Keratinocyte (primary cell): ENCODE measurements at regions not wholly inside any gene's neighbourhood (a gene's known extent, or its start where the extent isn't known, plus 50 kb on each side); places are given as distances from the start of the nearest gene placed in this dataset.
A peak's percentile ranks its signal among the peaks of the same experiment; 100 is the strongest.

Source experiments
- DNase-seq: peaks from one replicate; pipeline ENCODE4 v3.0.0-alpha.2; 2011; ENCODE audit warnings: low read depth, missing footprints, low spot score
- FAIRE-seq: peaks from 2 replicates; lab custom pipeline; 2011; peaks lifted over from hg19 to GRCh38; lab: Jason Lieb, UNC
- H2AFZ ChIP-seq: 2 replicates; pipeline ENCODE4 v1.6.0; 2012; ENCODE audit warnings: low read length, control low read depth, inconsistent platforms; ENCODE audit not compliant: control insufficient read depth
- H3K27ac ChIP-seq: 2 replicates; pipeline ENCODE4 v1.5.1; 2011; ENCODE audit warnings: low read length; ENCODE audit not compliant: control insufficient read depth, insufficient read depth
- H3K27me3 ChIP-seq: 3 replicates; pipeline ENCODE4 v1.6.0; 2011; ENCODE audit warnings: low read length; ENCODE audit not compliant: control insufficient read depth, insufficient read depth; ENCODE audit errors: extremely low read depth
- H3K36me3 ChIP-seq, 2 experiments: 2 replicates in 1 of 2; 3 replicates in 1 of 2; pipeline ENCODE4 v1.5.1; 2011; ENCODE audit warnings: low read length in 2 of 2, mild to moderate bottlenecking in 1 of 2; ENCODE audit not compliant: control insufficient read depth in 2 of 2, insufficient read depth in 2 of 2; ENCODE audit errors: extremely low read depth in 1 of 2
- H3K4me1 ChIP-seq: 3 replicates; pipeline ENCODE4 v1.5.1; 2011; ENCODE audit warnings: low read length; ENCODE audit not compliant: control insufficient read depth, insufficient read depth; ENCODE audit errors: extremely low read depth
- H3K4me2 ChIP-seq: 3 replicates; pipeline ENCODE4 v1.6.0; 2011; ENCODE audit warnings: low read depth, low read length; ENCODE audit not compliant: control insufficient read depth, insufficient read depth; ENCODE audit errors: extremely low read depth
- H3K4me3 ChIP-seq, 3 experiments: fragments of 200-600 bp in 1 of 3; sonication (generic) in 1 of 3; 2 replicates in 2 of 3; 3 replicates in 1 of 3; pipeline ENCODE4 v1.5.1; 2011 to 2016; ENCODE audit warnings: low read length in 3 of 3, mild to moderate bottlenecking in 3 of 3, control low read depth in 2 of 3, inconsistent platforms in 1 of 3, low read depth in 1 of 3, mixed read lengths in 1 of 3, mixed run types in 1 of 3, moderate library complexity in 1 of 3; ENCODE audit not compliant: control insufficient read depth in 2 of 3, insufficient read depth in 2 of 3; ENCODE audit errors: extremely low read depth in 1 of 3
- H3K79me2 ChIP-seq: 2 replicates; pipeline ENCODE4 v1.6.0; 2012; ENCODE audit warnings: low read length; ENCODE audit not compliant: control insufficient read depth, insufficient read depth
- H3K9ac ChIP-seq: 3 replicates; pipeline ENCODE4 v1.6.0; 2011; ENCODE audit warnings: low read length; ENCODE audit not compliant: control insufficient read depth, insufficient read depth; ENCODE audit errors: extremely low read depth
- H3K9me1 ChIP-seq: 3 replicates; pipeline ENCODE4 v1.6.0; 2011; ENCODE audit warnings: low read length; ENCODE audit not compliant: control insufficient read depth, insufficient read depth; ENCODE audit errors: extremely low read depth
- H3K9me3 ChIP-seq: 2 replicates; pipeline ENCODE4 v1.5.1; 2012; ENCODE audit warnings: low read depth, low read length; ENCODE audit not compliant: control insufficient read depth
- H4K20me1 ChIP-seq: 3 replicates; pipeline ENCODE4 v1.6.0; 2011; ENCODE audit warnings: low read length; ENCODE audit not compliant: control insufficient read depth, insufficient read depth; ENCODE audit errors: extremely low read depth
- EZH2 ChIP-seq: IDR thresholded peaks from one replicate; pipeline ENCODE4 v1.6.1; 2012; ENCODE audit warnings: inconsistent platforms, mild to moderate bottlenecking, low read length, moderate library complexity
- dilution Hi-C: fragments of 300-500 bp; cut with MboI; formaldehyde crosslinking; loops from one replicate; pipeline ENCODE4 v1.7.0; 2020; ENCODE audit warnings: low sequenced_read_pairs; ENCODE audit not compliant: extremely low pct_ligation_motif_present
- TF ChIP-seq, protein P1 (sequence below), 3 experiments: IDR thresholded peaks in 1 of 3; conservative IDR thresholded peaks in 1 of 3; optimal IDR thresholded peaks in 1 of 3; 2 replicates in 2 of 3; 3 replicates in 1 of 3; pipeline versions ENCODE3 to v1.5.1; 2011; ENCODE audit warnings: low read length in 3 of 3, mild to moderate bottlenecking in 3 of 3, moderate library complexity in 2 of 3, control low read depth in 1 of 3, inconsistent platforms in 1 of 3; ENCODE audit not compliant: insufficient read depth in 2 of 3; ENCODE audit errors: extremely low read depth in 1 of 3

DNA sequence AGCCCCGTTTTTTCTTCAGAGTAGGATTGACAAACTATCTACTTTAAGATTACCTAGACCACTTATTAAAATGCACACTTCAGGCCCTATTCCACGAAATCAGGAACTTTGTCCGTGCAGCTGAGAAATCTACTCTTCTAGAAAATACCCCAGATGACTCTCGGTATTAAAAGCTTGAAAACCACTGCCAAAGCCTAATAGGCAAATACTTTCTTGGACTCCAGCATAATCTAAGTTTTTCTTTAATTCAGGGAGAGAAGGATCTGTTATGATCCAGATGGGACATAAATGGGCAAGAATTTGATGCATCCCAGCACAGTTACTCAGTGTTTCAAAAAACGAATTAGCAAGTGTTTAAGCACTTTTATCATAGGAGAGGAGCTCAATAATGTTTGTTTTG, 94.5 kb downstream of the TMX1 start:
- no peaks in the 10 kb centered on the region for H3K9me1 ChIP-seq
- no peaks in the 10 kb centered on the region for H4K20me1 ChIP-seq
- TF ChIP-seq, protein P1, sequence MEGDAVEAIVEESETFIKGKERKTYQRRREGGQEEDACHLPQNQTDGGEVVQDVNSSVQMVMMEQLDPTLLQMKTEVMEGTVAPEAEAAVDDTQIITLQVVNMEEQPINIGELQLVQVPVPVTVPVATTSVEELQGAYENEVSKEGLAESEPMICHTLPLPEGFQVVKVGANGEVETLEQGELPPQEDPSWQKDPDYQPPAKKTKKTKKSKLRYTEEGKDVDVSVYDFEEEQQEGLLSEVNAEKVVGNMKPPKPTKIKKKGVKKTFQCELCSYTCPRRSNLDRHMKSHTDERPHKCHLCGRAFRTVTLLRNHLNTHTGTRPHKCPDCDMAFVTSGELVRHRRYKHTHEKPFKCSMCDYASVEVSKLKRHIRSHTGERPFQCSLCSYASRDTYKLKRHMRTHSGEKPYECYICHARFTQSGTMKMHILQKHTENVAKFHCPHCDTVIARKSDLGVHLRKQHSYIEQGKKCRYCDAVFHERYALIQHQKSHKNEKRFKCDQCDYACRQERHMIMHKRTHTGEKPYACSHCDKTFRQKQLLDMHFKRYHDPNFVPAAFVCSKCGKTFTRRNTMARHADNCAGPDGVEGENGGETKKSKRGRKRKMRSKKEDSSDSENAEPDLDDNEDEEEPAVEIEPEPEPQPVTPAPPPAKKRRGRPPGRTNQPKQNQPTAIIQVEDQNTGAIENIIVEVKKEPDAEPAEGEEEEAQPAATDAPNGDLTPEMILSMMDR (optimal IDR thresholded peaks at IDR 0.05 in 1 of 3, IDR thresholded peaks at IDR 0.05 in 1 of 3, conservative IDR thresholded peaks at IDR 0.05 in 1 of 3; ENCODE audit: extremely low read depth in 1 of 3, insufficient read depth in 2 of 3, low read length in 3 of 3) = no peak
- no peak for TF ChIP-seq EZH2
- H3K4me1 ChIP-seq = peaks cover 40% of the 10 kb centered on the region
- H3K4me2 ChIP-seq = peak overlapping the region; percentile 73
- DNase-seq (no peak), FAIRE-seq (no peak)
- no peaks in the 10 kb centered on the region for H3K27me3 ChIP-seq
- no peaks in the 10 kb centered on the region for H3K9me3 ChIP-seq
- H3K4me3 ChIP-seq = no peak overlapping the region
- H3K36me3 ChIP-seq = no peaks in the 10 kb centered on the region
- dilution Hi-C loops = no loop called here
- H2AFZ ChIP-seq = no peak overlapping the region
- no peaks in the 10 kb centered on the region for H3K79me2 ChIP-seq
- peak overlapping the region; percentile 59 for H3K9ac ChIP-seq
- H3K27ac ChIP-seq = peak overlapping the region; percentile 90

DNA sequence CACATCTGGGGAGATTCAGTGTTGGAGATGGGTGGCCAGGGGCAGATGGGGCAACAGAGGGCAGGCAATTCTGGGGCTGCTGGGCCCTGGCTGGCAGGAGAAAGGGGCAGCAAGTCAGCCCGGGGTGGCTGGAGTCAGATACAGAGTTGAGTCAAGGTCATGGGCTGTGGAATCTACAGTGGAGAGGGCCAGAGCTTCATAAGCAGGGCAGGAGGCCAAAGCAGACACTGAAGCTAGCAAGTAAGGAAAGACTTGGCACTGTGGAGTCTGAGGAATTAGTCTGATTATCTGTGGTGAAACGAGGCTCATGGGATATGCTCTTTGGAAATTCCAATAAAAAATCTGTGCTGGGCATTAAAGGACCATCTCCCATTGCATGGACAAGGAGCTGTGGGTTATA, 95.5 kb downstream of the TMX1 start:
- H3K27ac ChIP-seq = peak overlapping the region; percentile 90
- DNase-seq (no peak), FAIRE-seq (no peak)
- dilution Hi-C loops = no loop called here
- no peak overlapping the region for H2AFZ ChIP-seq
- peaks cover 40% of the 10 kb centered on the region for H3K4me1 ChIP-seq
- H3K27me3 ChIP-seq = no peaks in the 10 kb centered on the region
- no peaks in the 10 kb centered on the region for H4K20me1 ChIP-seq
- H3K9me3 ChIP-seq = no peaks in the 10 kb centered on the region
- no peak overlapping the region for H3K4me2 ChIP-seq
- no peaks in the 10 kb centered on the region for H3K79me2 ChIP-seq
- no peaks in the 10 kb centered on the region for H3K36me3 ChIP-seq
- no peaks in the 10 kb centered on the region for H3K9me1 ChIP-seq
- H3K4me3 ChIP-seq = no peak overlapping the region
- TF ChIP-seq EZH2 = no peak
- TF ChIP-seq, protein P1 (optimal IDR thresholded peaks at IDR 0.05 in 1 of 3, IDR thresholded peaks at IDR 0.05 in 1 of 3, conservative IDR thresholded peaks at IDR 0.05 in 1 of 3; ENCODE audit: extremely low read depth in 1 of 3, insufficient read depth in 2 of 3, low read length in 3 of 3) = no peak
- H3K9ac ChIP-seq = no peak overlapping the region
